Esophagus squamous epithelium (tissue), 5 donors: ENCODE measurements at regions not wholly inside any gene's neighbourhood (a gene's known extent, or its start where the extent isn't known, plus 50 kb on each side); places are given as distances from the start of the nearest gene placed in this dataset.

Experiments used
- DNase-seq: peaks from one replicate; lab custom pipeline; 2025; lab: John Stamatoyannopoulos, UW
- H3K27ac ChIP-seq, 4 donors: fragments of 200-600 bp; sonication (generic); one replicate each; pipeline ENCODE4 v1.5.1; 2016 to 2019; ENCODE audit warnings: mild to moderate bottlenecking in 1 of 4
- H3K27me3 ChIP-seq, 4 donors: fragments of 200-600 bp; sonication (generic); 1 replicate in 3 of 4; 2 replicates in 1 of 4; pipeline versions ENCODE4 v1.5.1 to v1.6.0; 2017 to 2021; ENCODE audit warnings: antibody characterized with exemption in 1 of 4
- H3K36me3 ChIP-seq, 3 donors: fragments of 200-600 bp; sonication (generic); one replicate each; pipeline ENCODE4 v1.5.1; 2016 to 2019
- H3K4me1 ChIP-seq, 3 donors: fragments of 200-600 bp; sonication (generic); one replicate each; pipeline ENCODE4 v1.5.1; 2017 to 2019
- H3K4me3 ChIP-seq, 4 donors: fragments of 200-600 bp; sonication (generic); 1 replicate in 3 of 4; 2 replicates in 1 of 4; pipeline ENCODE4 v1.5.1; 2016 to 2019; ENCODE audit warnings: mild to moderate bottlenecking in 2 of 4, moderate library complexity in 1 of 4
- H3K9me3 ChIP-seq, 3 donors: fragments of 200-600 bp; sonication (generic); one replicate each; pipeline ENCODE4 v1.5.1; 2016 to 2019
- POLR2A ChIP-seq, 4 donors: fragments of 450-650 bp; IDR thresholded peaks; one replicate each; pipeline ENCODE4 v1.6.1; 2017; ENCODE audit warnings: antibody characterized with exemption in 4 of 4, mild to moderate bottlenecking in 4 of 4, moderate library complexity in 3 of 4
- WGBS, 2 donors: methylation state at CpG; one replicate each; pipeline ENCODE4 v1.1.5; 2018; 5-methylcytosine and 5-hydroxymethylcytosine counted together
- intact Hi-C: fragments of 100-400 bp; cut with DNase I; formaldehyde crosslinking; loops from one replicate; pipeline ENCODE4 v1.15.0; 2022
- TF ChIP-seq, protein P1 (sequence below), 6 experiments: fragments of 450-650 bp in 4 of 6; fragments of 200-600 bp in 2 of 6; sonication (generic) in 2 of 6; IDR thresholded peaks; one replicate each; pipeline ENCODE4 v1.5.1; 2016 to 2019; ENCODE audit warnings: antibody characterized with exemption in 6 of 6, mild to moderate bottlenecking in 4 of 6, moderate library complexity in 4 of 6
- donor health status: DM: yes; HTN: yes; CAD: no.

DNA sequence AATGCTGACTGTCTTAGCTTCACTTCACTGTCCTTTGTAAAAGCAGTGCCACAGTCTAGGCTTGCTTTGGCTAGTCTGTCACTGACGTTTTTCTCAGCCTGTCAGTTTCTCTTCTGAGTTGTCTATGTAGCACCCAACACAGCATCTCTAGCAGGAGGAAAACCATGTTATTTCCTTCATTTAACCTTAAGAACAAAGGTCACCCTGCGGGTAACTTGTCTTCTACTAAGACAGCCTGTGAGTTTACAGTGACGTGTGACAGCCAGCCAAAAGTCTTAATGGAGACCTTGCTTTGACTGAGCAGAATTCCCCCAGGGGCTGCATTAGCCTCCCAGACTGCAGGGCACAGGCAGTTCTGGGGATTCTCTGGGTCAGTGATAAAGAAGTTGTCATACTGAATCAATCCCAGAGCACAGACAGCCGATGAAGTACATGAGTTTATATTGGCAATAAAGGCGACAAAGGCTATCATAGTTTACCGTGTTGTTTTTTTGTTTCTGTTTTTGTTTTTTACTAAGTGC lies 296.0 kb upstream of the KIAA1217 start:
- intact Hi-C loops, result no loop called here
- Histone ChIP-seq H3K36me3 (no peaks in the 10 kb centered on the region), H3K9me3 (no peaks in the 10 kb centered on the region), H3K4me3 (no peak overlapping the region), H3K27ac (no peak overlapping the region), H3K4me1 (no peaks in the 10 kb centered on the region), H3K27me3 (no peaks in the 10 kb centered on the region)
- WGBS, 2 donors, result 51 to 59% methylated on average over 5 to 6 of the region's 6 CpGs
- DNase-seq, result no peak
- TF ChIP-seq, protein P1, sequence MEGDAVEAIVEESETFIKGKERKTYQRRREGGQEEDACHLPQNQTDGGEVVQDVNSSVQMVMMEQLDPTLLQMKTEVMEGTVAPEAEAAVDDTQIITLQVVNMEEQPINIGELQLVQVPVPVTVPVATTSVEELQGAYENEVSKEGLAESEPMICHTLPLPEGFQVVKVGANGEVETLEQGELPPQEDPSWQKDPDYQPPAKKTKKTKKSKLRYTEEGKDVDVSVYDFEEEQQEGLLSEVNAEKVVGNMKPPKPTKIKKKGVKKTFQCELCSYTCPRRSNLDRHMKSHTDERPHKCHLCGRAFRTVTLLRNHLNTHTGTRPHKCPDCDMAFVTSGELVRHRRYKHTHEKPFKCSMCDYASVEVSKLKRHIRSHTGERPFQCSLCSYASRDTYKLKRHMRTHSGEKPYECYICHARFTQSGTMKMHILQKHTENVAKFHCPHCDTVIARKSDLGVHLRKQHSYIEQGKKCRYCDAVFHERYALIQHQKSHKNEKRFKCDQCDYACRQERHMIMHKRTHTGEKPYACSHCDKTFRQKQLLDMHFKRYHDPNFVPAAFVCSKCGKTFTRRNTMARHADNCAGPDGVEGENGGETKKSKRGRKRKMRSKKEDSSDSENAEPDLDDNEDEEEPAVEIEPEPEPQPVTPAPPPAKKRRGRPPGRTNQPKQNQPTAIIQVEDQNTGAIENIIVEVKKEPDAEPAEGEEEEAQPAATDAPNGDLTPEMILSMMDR (IDR thresholded peaks at IDR 0.05), result no peak
- no peak for TF ChIP-seq POLR2A (IDR thresholded peaks at IDR 0.05)

DNA sequence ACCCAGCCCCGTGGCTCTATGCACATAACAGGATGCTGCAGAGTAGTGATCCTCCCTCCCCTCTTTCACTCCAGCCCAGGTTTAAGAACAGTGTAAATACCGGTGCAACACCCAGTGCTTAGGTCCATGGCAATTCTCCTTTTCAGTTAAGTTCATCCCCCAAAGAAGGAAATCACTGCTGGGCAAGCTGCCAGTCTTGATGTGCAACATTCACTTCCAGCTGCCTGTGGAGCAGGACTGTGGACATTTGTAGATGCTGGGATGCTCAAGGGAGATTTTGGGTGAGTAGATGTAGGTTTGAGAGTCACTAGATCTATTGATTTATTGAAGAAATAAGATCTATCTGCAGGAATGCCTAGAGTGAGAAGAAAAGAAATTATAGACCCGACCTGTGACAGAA lies 294.3 kb upstream of the KIAA1217 start:
- TF ChIP-seq, protein P1 (IDR thresholded peaks at IDR 0.05), result no peak
- Histone ChIP-seq H3K36me3 (no peaks in the 10 kb centered on the region), H3K4me3 (no peak overlapping the region), H3K4me1 (no peaks in the 10 kb centered on the region), H3K9me3 (no peaks in the 10 kb centered on the region), H3K27me3 (no peaks in the 10 kb centered on the region), H3K27ac (no peak overlapping the region)
- intact Hi-C loops, result no loop called here
- 49 to 75% methylated on average over 2 to 3 of the region's 3 CpGs for WGBS, 2 donors
- DNase-seq, result no peak

DNA sequence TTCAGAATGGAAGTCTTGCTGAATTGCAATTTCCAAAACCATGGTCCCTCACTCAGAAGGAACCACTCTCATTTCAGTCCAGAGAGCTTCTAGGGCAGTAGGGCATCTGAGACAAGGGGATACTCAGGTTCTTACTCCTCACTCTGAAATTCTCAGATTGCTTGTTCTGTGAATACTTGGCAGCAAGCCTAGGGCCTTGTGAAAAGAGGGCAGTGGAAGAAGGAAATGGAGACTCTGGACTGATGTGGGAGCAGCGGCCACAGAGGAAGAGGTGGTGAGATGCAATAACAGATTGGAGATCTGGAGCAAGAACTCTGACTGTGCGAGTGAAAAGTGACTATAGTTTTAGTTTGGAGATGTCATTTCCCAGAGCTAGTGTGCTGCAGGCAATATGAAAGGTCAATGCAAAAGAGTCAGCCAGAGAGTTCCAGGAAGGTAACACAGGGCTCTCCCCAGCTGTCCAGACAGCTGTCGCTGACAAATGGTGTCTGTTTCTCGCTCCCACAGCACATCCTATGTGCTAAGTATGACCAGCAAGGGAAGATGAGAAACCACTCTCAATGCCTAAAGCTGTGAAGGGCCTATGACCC lies 291.6 kb upstream of the KIAA1217 start:
- WGBS, 2 donors, result 56 to 74% methylated on average over 4 of the region's 4 CpGs
- Histone ChIP-seq H3K27me3 (no peaks in the 10 kb centered on the region), H3K9me3 (no peaks in the 10 kb centered on the region), H3K27ac (no peak overlapping the region), H3K4me1 (no peaks in the 10 kb centered on the region), H3K4me3 (no peak overlapping the region), H3K36me3 (no peaks in the 10 kb centered on the region)
- intact Hi-C loops, result no loop called here
- no peak for DNase-seq
- TF ChIP-seq, protein P1 (IDR thresholded peaks at IDR 0.05), result no peak
- TF ChIP-seq POLR2A (IDR thresholded peaks at IDR 0.05), result no peak

DNA sequence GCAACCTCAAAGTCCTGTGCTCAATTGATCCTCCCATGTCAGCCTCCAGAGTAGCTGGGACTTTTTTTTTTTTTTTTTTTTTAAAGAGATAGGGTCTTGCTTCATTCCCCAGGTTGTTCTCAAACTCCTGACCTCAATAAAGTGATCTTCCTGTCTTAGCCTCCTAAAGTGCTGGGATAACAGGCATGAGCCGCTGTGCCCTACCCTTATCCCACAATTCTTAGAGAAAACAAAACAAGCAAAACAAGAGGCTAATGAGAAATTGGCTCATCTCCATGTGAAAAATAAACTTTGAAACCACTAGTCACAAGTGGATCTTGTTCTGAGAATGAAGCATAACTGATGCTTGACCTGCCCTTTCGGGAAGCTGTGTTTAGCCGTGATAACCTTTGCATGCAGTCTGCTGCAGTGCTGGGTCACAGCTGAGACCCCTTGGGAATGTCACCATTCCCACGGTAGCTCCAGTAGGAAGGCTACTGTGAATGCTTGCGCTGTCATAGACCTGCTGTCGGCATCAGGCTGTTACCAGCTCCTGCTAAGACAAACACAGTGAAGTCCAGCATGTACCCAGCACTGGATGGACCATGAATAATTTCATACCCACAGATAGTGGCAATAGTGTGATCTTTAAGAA lies 290.7 kb upstream of the KIAA1217 start:
- no peak for TF ChIP-seq POLR2A (IDR thresholded peaks at IDR 0.05)
- TF ChIP-seq, protein P1 (IDR thresholded peaks at IDR 0.05), result no peak
- no peak overlapping the region for H3K27ac ChIP-seq
- intact Hi-C loops, result no loop called here
- WGBS, 2 donors, result 39 to 45% methylated on average over 2 to 6 of the region's 6 CpGs
- no peaks in the 10 kb centered on the region for H3K27me3 ChIP-seq
- no peak overlapping the region for H3K4me3 ChIP-seq
- DNase-seq, result no peak
- no peaks in the 10 kb centered on the region for H3K36me3 ChIP-seq
- H3K4me1 ChIP-seq, result no peaks in the 10 kb centered on the region
- H3K9me3 ChIP-seq, result no peaks in the 10 kb centered on the region

DNA sequence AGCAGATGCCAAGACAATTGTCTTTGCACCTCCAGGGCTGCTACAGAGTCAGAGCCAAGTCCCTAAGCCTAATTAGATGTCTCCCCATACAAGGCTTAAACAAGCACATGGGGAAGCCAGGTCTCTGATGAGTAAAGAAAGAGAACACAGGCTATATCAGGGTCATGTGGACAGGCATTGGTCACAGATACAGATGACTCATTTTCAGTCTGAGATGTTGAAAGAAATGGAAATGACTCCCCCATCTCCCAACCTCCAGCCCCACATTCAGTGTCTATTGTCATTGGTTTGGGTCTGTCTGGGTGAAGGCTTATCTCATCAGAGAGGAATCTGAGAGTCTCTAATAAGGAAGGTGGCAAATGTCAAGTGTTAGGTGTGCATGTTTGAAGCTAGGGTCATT lies 290.1 kb upstream of the KIAA1217 start:
- intact Hi-C loops, result no loop called here
- TF ChIP-seq, protein P1 (IDR thresholded peaks at IDR 0.05), result no peak
- TF ChIP-seq POLR2A (IDR thresholded peaks at IDR 0.05), result no peak
- Histone ChIP-seq H3K27me3 (no peaks in the 10 kb centered on the region), H3K4me1 (no peaks in the 10 kb centered on the region), H3K4me3 (no peak overlapping the region), H3K27ac (no peak overlapping the region), H3K9me3 (no peaks in the 10 kb centered on the region), H3K36me3 (no peaks in the 10 kb centered on the region)
- DNase-seq, result no peak
